Thoracic aorta (tissue), 2 donors: ENCODE measurements at regions not wholly inside any gene's neighbourhood (a gene's known extent, or its start where the extent isn't known, plus 50 kb on each side); places are given as distances from the start of the nearest gene placed in this dataset.

Source experiments
- ATAC-seq: fragments of 150-250 bp; one replicate; pipeline ENCODE4 v1.8.0; 2017; ENCODE audit warnings: low read depth; ENCODE audit not compliant: insufficient number of reproducible peaks, low FRiP score
- DNase-seq: peaks from one replicate; pipeline ENCODE4 v3.0.0-alpha.2; 2020; ENCODE audit warnings: low spot score
- H3K27ac ChIP-seq, 2 donors: fragments of 200-600 bp; sonication (generic); 1 replicate in 1 of 2; 2 replicates in 1 of 2; pipeline ENCODE4 v1.5.1; 2016; ENCODE audit warnings: mild to moderate bottlenecking in 2 of 2, moderate library complexity in 2 of 2
- H3K27me3 ChIP-seq: fragments of 200-600 bp; sonication (generic); replicated peaks from 2 replicates; pipeline ENCODE4 v1.6.0; 2016; ENCODE audit warnings: mild to moderate bottlenecking; ENCODE audit not compliant: insufficient read depth
- H3K36me3 ChIP-seq: fragments of 200-600 bp; sonication (generic); one replicate; pipeline ENCODE4 v1.5.1; 2016
- H3K4me1 ChIP-seq, 2 donors: fragments of 200-600 bp; sonication (generic); 1 replicate in 1 of 2; 2 replicates in 1 of 2; pipeline versions ENCODE4 v1.5.1 to v1.6.0; 2016; ENCODE audit warnings: low read depth in 2 of 2, mild to moderate bottlenecking in 1 of 2; ENCODE audit not compliant: control insufficient read depth in 1 of 2
- H3K4me3 ChIP-seq: fragments of 200-600 bp; sonication (generic); 2 replicates; pipeline ENCODE4 v1.5.1; 2016; ENCODE audit warnings: mild to moderate bottlenecking
- H3K9me3 ChIP-seq: fragments of 200-600 bp; sonication (generic); 2 replicates; pipeline ENCODE4 v1.5.1; 2016
- TF ChIP-seq, protein P1 (sequence below): fragments of 200-600 bp; sonication (generic); IDR thresholded peaks from one replicate; pipeline ENCODE4 v1.5.1; 2019; ENCODE audit warnings: antibody characterized with exemption

- DNase-seq (no peak), ATAC-seq (no peak)
- Histone ChIP-seq H3K36me3 (no peaks in the 10 kb centered on the region), H3K27ac (no peak overlapping the region), H3K9me3 (no peaks in the 10 kb centered on the region), H3K4me3 (no peak overlapping the region), H3K4me1 (peaks cover 12 to 29% of the 10 kb centered on the region in 2 donors), H3K27me3 (no peaks in the 10 kb centered on the region)
- TF ChIP-seq, protein P1, sequence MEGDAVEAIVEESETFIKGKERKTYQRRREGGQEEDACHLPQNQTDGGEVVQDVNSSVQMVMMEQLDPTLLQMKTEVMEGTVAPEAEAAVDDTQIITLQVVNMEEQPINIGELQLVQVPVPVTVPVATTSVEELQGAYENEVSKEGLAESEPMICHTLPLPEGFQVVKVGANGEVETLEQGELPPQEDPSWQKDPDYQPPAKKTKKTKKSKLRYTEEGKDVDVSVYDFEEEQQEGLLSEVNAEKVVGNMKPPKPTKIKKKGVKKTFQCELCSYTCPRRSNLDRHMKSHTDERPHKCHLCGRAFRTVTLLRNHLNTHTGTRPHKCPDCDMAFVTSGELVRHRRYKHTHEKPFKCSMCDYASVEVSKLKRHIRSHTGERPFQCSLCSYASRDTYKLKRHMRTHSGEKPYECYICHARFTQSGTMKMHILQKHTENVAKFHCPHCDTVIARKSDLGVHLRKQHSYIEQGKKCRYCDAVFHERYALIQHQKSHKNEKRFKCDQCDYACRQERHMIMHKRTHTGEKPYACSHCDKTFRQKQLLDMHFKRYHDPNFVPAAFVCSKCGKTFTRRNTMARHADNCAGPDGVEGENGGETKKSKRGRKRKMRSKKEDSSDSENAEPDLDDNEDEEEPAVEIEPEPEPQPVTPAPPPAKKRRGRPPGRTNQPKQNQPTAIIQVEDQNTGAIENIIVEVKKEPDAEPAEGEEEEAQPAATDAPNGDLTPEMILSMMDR: no peak
These were observed 209.9 kb upstream of the SEMA6D start for GRCh38 chr15:47507221-47507985.

DNA sequence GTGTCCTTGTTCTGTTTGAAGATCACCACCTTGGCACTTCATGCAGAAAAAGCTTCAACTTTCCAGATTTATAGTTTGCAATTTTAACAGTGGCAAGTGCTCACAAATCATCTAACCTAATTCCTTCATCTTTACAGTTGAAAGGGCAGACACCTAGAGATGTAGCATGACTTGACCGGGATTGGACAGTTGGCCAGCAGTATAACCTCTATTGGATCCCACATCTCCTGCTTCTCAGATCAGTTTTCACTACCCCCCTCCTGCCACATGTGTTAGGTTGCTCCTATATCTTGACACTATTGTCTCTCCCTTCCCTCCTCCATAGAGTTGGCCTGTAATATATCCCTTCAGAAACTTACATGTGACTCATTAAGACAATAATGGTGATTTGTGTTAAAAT, 206.0 kb upstream of the SEMA6D start:
- H3K4me3 ChIP-seq: no peak overlapping the region
- no peak for ATAC-seq
- H3K27me3 ChIP-seq: no peaks in the 10 kb centered on the region
- peaks cover 2 to 14% of the 10 kb centered on the region in 2 donors for H3K4me1 ChIP-seq
- TF ChIP-seq, protein P1: no peak
- H3K36me3 ChIP-seq: no peaks in the 10 kb centered on the region
- no peak for DNase-seq
- H3K27ac ChIP-seq: no peak overlapping the region
- H3K9me3 ChIP-seq: no peaks in the 10 kb centered on the region

DNA sequence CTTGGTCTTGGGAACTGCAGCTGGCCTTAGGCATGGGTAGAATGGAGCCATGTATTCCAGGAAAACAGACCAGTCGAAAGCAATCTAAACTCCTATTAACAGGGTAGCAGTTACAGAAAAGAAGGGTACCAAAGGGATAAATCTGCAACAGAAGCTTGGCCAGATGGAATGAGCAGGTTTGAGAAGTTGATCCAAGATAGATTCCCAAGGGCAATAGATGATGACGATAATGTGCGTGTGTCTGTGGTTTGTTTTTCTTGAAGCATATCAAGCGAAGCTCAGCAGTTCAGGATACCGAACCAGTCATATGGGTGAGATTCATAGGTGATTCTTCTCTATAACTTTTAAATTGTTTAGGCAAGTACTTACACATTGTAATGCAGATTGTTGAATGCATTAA, 203.8 kb upstream of the SEMA6D start:
- no peak for DNase-seq
- TF ChIP-seq, protein P1: no peak
- Histone ChIP-seq H3K36me3 (no peaks in the 10 kb centered on the region), H3K4me1 (peaks cover 0 to 6% of the 10 kb centered on the region in 2 donors), H3K27ac (no peak overlapping the region), H3K4me3 (no peak overlapping the region), H3K27me3 (no peaks in the 10 kb centered on the region), H3K9me3 (no peaks in the 10 kb centered on the region)
- ATAC-seq: no peak

DNA sequence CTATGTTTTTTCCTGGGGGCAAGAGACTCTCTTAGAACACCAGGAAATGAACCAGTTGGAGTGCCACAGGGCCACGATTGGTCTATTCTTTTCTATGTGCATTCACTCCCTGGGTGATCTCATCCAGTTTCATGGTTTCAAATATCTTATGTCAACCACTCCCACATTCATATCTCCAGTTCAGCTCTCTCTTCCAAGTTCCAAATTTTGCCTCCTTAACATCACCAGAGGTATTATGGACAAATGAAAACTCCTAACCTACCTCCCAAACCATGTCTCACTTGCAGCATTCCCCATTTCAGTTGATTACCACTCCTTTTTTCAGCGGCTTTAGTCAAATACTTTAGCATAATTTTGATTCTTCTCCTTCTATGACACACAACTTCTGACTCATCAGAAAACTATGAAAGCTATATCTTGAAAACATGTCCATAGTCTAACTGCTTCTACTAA, 203.1 kb upstream of the SEMA6D start:
- H3K4me3 ChIP-seq: no peak overlapping the region
- TF ChIP-seq, protein P1: no peak
- no peaks in the 10 kb centered on the region for H3K36me3 ChIP-seq
- no peaks in the 10 kb centered on the region for H3K9me3 ChIP-seq
- no peak overlapping the region for H3K27ac ChIP-seq
- no peak for DNase-seq
- peaks cover 0 to 6% of the 10 kb centered on the region in 2 donors for H3K4me1 ChIP-seq
- no peak for ATAC-seq
- no peaks in the 10 kb centered on the region for H3K27me3 ChIP-seq

DNA sequence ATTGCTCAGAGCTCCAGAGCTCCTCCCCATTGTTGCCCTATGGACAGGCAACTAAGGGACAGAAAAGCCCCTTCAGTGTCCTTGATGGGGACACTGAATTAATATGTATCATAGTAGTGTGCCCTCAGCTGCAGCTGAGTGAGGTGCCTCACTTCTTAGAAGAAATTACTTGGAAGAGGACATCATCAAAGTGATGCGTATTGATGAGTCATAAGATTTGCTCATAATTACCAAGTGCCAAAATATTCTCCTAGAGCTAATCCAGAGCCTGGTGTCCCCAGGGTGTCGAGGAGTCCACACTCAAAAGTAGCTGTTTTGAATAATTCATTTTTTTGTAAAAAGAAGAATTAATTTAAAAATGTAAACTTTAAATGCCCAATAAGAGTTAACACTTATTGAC, 200.7 kb upstream of the SEMA6D start:
- DNase-seq: no peak
- H3K27me3 ChIP-seq: no peaks in the 10 kb centered on the region
- TF ChIP-seq, protein P1: no peak
- no peak overlapping the region for H3K27ac ChIP-seq
- no peaks in the 10 kb centered on the region for H3K9me3 ChIP-seq
- peaks cover 0 to 6% of the 10 kb centered on the region in 2 donors for H3K4me1 ChIP-seq
- no peak overlapping the region for H3K4me3 ChIP-seq
- H3K36me3 ChIP-seq: no peaks in the 10 kb centered on the region
- no peak for ATAC-seq
